DOHH2 (cell line): ENCODE measurements at regions not wholly inside any gene's neighbourhood (a gene's known extent, or its start where the extent isn't known, plus 50 kb on each side); places are given as distances from the start of the nearest gene placed in this dataset.

Source experiments
- CTCF ChIP-seq: fragments of 200-600 bp; sonication (generic); IDR thresholded peaks from one replicate; pipeline ENCODE4 v1.5.1; 2014; ENCODE audit warnings: antibody characterized with exemption, mild to moderate bottlenecking, low read depth, low read length; ENCODE audit not compliant: poor library complexity, severe bottlenecking
- EZH2phosphoT487 ChIP-seq: fragments of 200-600 bp; sonication (generic); IDR thresholded peaks from 2 replicates; pipeline ENCODE4 v1.6.1; 2017; ENCODE audit warnings: borderline replicate concordance, mild to moderate bottlenecking, antibody characterized with exemption, low read length, moderate library complexity, mixed read lengths

- TF ChIP-seq CTCF (no peak), EZH2phosphoT487 (no peak)
Measured at GRCh38 chr4:41473176-41473575, 64.8 kb upstream of the LIMCH1 start.
